H9 (cell line): ENCODE measurements at regions not wholly inside any gene's neighbourhood (a gene's known extent, or its start where the extent isn't known, plus 50 kb on each side); places are given as distances from the start of the nearest gene placed in this dataset.
"Not testable (repeated sequence)": the region's sequence is repeated elsewhere in the genome, so short reads cannot be mapped to it uniquely, and the experiment has no call there.

Source experiments
- DNase-seq: peaks from one replicate; pipeline ENCODE4 v3.0.0-alpha.2; 2017
- H2AFZ ChIP-seq: one replicate; pipeline ENCODE4 v1.6.1; 2013; ENCODE audit warnings: mild to moderate bottlenecking, low read length, control low read depth, moderate library complexity
- H2AK5ac ChIP-seq: 2 replicates; pipeline ENCODE4 v1.6.1; 2013; ENCODE audit warnings: low read length, control low read depth, mixed read lengths; ENCODE audit not compliant: insufficient read length
- H2BK120ac ChIP-seq: one replicate; pipeline ENCODE4 v1.6.1; 2013; ENCODE audit warnings: low read depth, mild to moderate bottlenecking, low read length, control low read depth, inconsistent platforms; ENCODE audit not compliant: poor library complexity, severe bottlenecking
- H2BK12ac ChIP-seq: 2 replicates; pipeline ENCODE4 v1.6.1; 2013; ENCODE audit warnings: low read length, control low read depth, mixed read lengths, low read depth; ENCODE audit not compliant: insufficient read length
- H2BK15ac ChIP-seq: 2 replicates; pipeline ENCODE4 v1.6.1; 2013; ENCODE audit warnings: low read depth, low read length, control low read depth
- H2BK20ac ChIP-seq: one replicate; pipeline ENCODE4 v1.6.1; 2013; ENCODE audit warnings: low read depth, mild to moderate bottlenecking, low read length, control low read depth, inconsistent platforms; ENCODE audit not compliant: poor library complexity, severe bottlenecking
- H2BK5ac ChIP-seq: 2 replicates; pipeline ENCODE4 v1.6.1; 2013; ENCODE audit warnings: low read length, control low read depth, mixed read lengths; ENCODE audit not compliant: insufficient read length
- H3K14ac ChIP-seq: 2 replicates; pipeline ENCODE4 v1.6.1; 2013; ENCODE audit warnings: low read length, control low read depth; ENCODE audit not compliant: insufficient read depth
- H3K18ac ChIP-seq: 2 replicates; pipeline ENCODE4 v1.6.1; 2013; ENCODE audit warnings: low read depth, mild to moderate bottlenecking, mixed read lengths, low read length, control low read depth; ENCODE audit not compliant: insufficient read length
- H3K23ac ChIP-seq: 2 replicates; pipeline ENCODE4 v1.6.1; 2013; ENCODE audit warnings: low read length, control low read depth, mixed read lengths, low read depth; ENCODE audit not compliant: insufficient read length
- H3K23me2 ChIP-seq: 2 replicates; pipeline ENCODE4 v1.6.1; 2013; ENCODE audit warnings: low read depth, mild to moderate bottlenecking, mixed read lengths, low read length, control low read depth; ENCODE audit not compliant: insufficient read length, poor library complexity, severe bottlenecking
- H3K27ac ChIP-seq: 2 replicates; pipeline ENCODE4 v1.5.1; 2013; ENCODE audit warnings: low read length, control low read depth, mixed read lengths, low read depth; ENCODE audit not compliant: insufficient read length
- H3K27me3 ChIP-seq: 2 replicates; pipeline ENCODE4 v1.6.1; 2013; ENCODE audit warnings: low read length, control low read depth, inconsistent platforms; ENCODE audit not compliant: insufficient read depth
- H3K4ac ChIP-seq: 2 replicates; pipeline ENCODE4 v1.6.1; 2013; ENCODE audit warnings: low read depth, mild to moderate bottlenecking, control low read depth, inconsistent platforms, low read length, moderate library complexity
- H3K4me1 ChIP-seq: 2 replicates; pipeline ENCODE4 v1.6.1; 2013; ENCODE audit warnings: low read length, control low read depth, inconsistent platforms; ENCODE audit not compliant: insufficient read depth
- H3K4me2 ChIP-seq: 2 replicates; pipeline ENCODE4 v1.6.1; 2013; ENCODE audit warnings: low read length, control low read depth, mixed read lengths; ENCODE audit not compliant: insufficient read length, insufficient read depth
- H3K56ac ChIP-seq: 2 replicates; pipeline ENCODE4 v1.6.1; 2013; ENCODE audit warnings: low read depth, mild to moderate bottlenecking, mixed read lengths, low read length, control low read depth; ENCODE audit not compliant: insufficient read length
- H3K79me1 ChIP-seq: 2 replicates; pipeline ENCODE4 v1.6.1; 2013; ENCODE audit warnings: low read depth, mild to moderate bottlenecking, moderate library complexity, low read length, control low read depth, inconsistent platforms; ENCODE audit not compliant: insufficient read depth, poor library complexity, severe bottlenecking
- H3K79me2 ChIP-seq: 2 replicates; pipeline ENCODE4 v1.6.1; 2013; ENCODE audit warnings: low read length, control low read depth, inconsistent platforms; ENCODE audit not compliant: insufficient read depth
- H3K9ac ChIP-seq: 2 replicates; pipeline ENCODE4 v1.6.1; 2013; ENCODE audit warnings: low read length, control low read depth, mixed read lengths; ENCODE audit not compliant: insufficient read length; ENCODE audit errors: extremely low read depth
- H3K9me3 ChIP-seq: one replicate; pipeline ENCODE4 v1.6.1; 2013; ENCODE audit warnings: low read depth, low read length, inconsistent platforms; ENCODE audit not compliant: control insufficient read depth
- H3T11ph ChIP-seq: one replicate; pipeline ENCODE4 v1.6.1; 2013; ENCODE audit warnings: mild to moderate bottlenecking, low read length, control low read depth, inconsistent platforms
- H4K20me1 ChIP-seq: one replicate; pipeline ENCODE4 v1.6.1; 2013; ENCODE audit not compliant: control insufficient read depth, insufficient read length, insufficient read depth
- H4K5ac ChIP-seq: 2 replicates; pipeline ENCODE4 v1.6.1; 2013; ENCODE audit warnings: low read depth, mild to moderate bottlenecking, mixed read lengths, low read length, control low read depth; ENCODE audit not compliant: insufficient read length
- H4K8ac ChIP-seq: replicated peaks from 2 replicates; pipeline ENCODE4 v1.6.1; 2013; ENCODE audit warnings: low read length, control low read depth, mixed read lengths, low read depth; ENCODE audit not compliant: insufficient read length
- H4K91ac ChIP-seq: 2 replicates; pipeline ENCODE4 v1.6.1; 2013; ENCODE audit warnings: low read depth, mild to moderate bottlenecking, moderate library complexity, mixed read lengths, low read length, control low read depth; ENCODE audit not compliant: insufficient read length
- H3K27ac Mint-ChIP-seq, 3 experiments: 2 replicates in 2 of 3; 3 replicates in 1 of 3; pipeline ENCODE4 v1.8.0; 2020 to 2021; ENCODE audit warnings: mixed read lengths in 3 of 3, mild to moderate bottlenecking in 1 of 3, moderate library complexity in 1 of 3
- H3K27me3 Mint-ChIP-seq: 2 replicates; pipeline ENCODE4 v1.8.0; 2021; ENCODE audit warnings: low read depth, mild to moderate bottlenecking, moderate library complexity, mixed read lengths
- H3K36me3 Mint-ChIP-seq, 3 experiments: 2 replicates in 2 of 3; 3 replicates in 1 of 3; pipeline ENCODE4 v1.8.0; 2020 to 2021; ENCODE audit warnings: low read depth in 3 of 3, mixed read lengths in 3 of 3; ENCODE audit not compliant: insufficient read depth in 1 of 3
- H3K4me1 Mint-ChIP-seq, 2 experiments: 2 replicates each; pipeline ENCODE4 v1.8.0; 2020; ENCODE audit warnings: mixed read lengths in 2 of 2
- H3K4me3 Mint-ChIP-seq, 2 experiments: 2 replicates in 1 of 2; 3 replicates in 1 of 2; pipeline ENCODE4 v1.8.0; 2020 to 2021; ENCODE audit warnings: mild to moderate bottlenecking in 2 of 2, mixed read lengths in 2 of 2, moderate library complexity in 1 of 2
- H3K9me3 Mint-ChIP-seq, 2 experiments: 2 replicates in 1 of 2; 3 replicates in 1 of 2; pipeline ENCODE4 v1.8.0; 2020; ENCODE audit warnings: mild to moderate bottlenecking in 2 of 2, mixed read lengths in 2 of 2, moderate library complexity in 1 of 2
- WGBS: extraction: QIAGEN DNeasy Blood & Tissue Kit; methylation state at CpG from one replicate; pipeline ENCODE4 v1.1.7; 2013; ENCODE audit warnings: missing lambda C conversion rate, low lambda C conversion rate, mixed read lengths; ENCODE audit not compliant: insufficient read length; ENCODE audit errors: extremely low coverage; 5-methylcytosine and 5-hydroxymethylcytosine counted together

DNA sequence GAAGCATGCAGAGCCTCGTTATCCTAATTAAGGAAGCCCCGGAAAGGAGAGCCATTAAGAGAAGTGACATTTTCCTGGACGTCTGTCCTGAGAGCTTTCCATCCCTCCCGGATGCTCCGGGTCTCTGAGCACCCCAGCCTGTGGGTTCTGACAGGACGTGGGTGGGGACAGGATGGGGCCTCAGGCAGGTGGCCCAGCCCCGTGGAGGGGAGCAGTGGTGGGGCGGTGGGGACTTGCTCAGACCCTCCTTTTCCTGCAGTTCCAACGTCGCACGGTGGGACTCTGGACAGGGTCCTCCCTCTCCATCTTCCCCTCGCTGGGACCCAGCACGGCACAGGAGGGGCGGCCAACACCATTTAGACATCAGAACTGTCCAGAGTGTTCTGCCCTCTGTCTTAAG lies 262.9 kb downstream of the ADGRD1 start:
- not testable (repeated sequence) for H3K4me2 ChIP-seq, H2AFZ ChIP-seq, H2BK20ac ChIP-seq, H3K4me3 Mint-ChIP-seq, DNase-seq, H3K56ac ChIP-seq, H3K23ac ChIP-seq, H3K4me1 ChIP-seq, H3K27me3 Mint-ChIP-seq, H4K8ac ChIP-seq, H3T11ph ChIP-seq, H2BK5ac ChIP-seq, H3K9ac ChIP-seq, H3K27ac Mint-ChIP-seq, H3K14ac ChIP-seq, H2AK5ac ChIP-seq, H2BK15ac ChIP-seq, H3K18ac ChIP-seq, H4K20me1 ChIP-seq, H4K5ac ChIP-seq, H2BK12ac ChIP-seq, H3K27ac ChIP-seq, H4K91ac ChIP-seq, H2BK120ac ChIP-seq, H3K79me2 ChIP-seq, H3K4ac ChIP-seq, H3K79me1 ChIP-seq, H3K23me2 ChIP-seq, H3K9me3 ChIP-seq, H3K27me3 ChIP-seq
- peaks cover 21 to 24% of the 10 kb centered on the region in 2 experiments for H3K4me1 Mint-ChIP-seq
- peaks cover 7 to 14% (median 8%) of the 10 kb centered on the region in 3 experiments; a peak in 6 of 7 replicates for H3K36me3 Mint-ChIP-seq
- peaks cover 12 to 18% of the 10 kb centered on the region in 2 experiments for H3K9me3 Mint-ChIP-seq
- WGBS, result no CpG with 5 or more reads among the region's 14 CpGs
